ENCODE measurements at regions not wholly inside any gene's neighbourhood (a gene's known extent, or its start where the extent isn't known, plus 50 kb on each side); places are given as distances from the start of the nearest gene placed in this dataset.

GRCh38 chr1:218670875-218671274 is 325.7 kb downstream of the TGFB2 start:
- ChIA-PET POLR2A (no interaction called here), CTCF (interaction anchor here (0.7 kb wide), 1 partner anchor 16 kb away, joined by 3 read pairs; no protein-coding TSS in a partner anchor)
- no peak for DNase-seq (ENCODE audit: extremely low spot score)
- TF ChIP-seq, protein P1, sequence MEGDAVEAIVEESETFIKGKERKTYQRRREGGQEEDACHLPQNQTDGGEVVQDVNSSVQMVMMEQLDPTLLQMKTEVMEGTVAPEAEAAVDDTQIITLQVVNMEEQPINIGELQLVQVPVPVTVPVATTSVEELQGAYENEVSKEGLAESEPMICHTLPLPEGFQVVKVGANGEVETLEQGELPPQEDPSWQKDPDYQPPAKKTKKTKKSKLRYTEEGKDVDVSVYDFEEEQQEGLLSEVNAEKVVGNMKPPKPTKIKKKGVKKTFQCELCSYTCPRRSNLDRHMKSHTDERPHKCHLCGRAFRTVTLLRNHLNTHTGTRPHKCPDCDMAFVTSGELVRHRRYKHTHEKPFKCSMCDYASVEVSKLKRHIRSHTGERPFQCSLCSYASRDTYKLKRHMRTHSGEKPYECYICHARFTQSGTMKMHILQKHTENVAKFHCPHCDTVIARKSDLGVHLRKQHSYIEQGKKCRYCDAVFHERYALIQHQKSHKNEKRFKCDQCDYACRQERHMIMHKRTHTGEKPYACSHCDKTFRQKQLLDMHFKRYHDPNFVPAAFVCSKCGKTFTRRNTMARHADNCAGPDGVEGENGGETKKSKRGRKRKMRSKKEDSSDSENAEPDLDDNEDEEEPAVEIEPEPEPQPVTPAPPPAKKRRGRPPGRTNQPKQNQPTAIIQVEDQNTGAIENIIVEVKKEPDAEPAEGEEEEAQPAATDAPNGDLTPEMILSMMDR (IDR thresholded peaks at IDR 0.05; ENCODE audit: control extremely low read depth, extremely low read depth, low read depth, missing control alignments) = no peak

- no peak for DNase-seq (ENCODE audit: extremely low spot score)
- TF ChIP-seq, protein P1 (IDR thresholded peaks at IDR 0.05; ENCODE audit: control extremely low read depth, extremely low read depth, low read depth, missing control alignments) = no peak
- POLR2A ChIA-PET = no interaction called here
- CTCF ChIA-PET = no interaction called here
These were observed 326.4 kb downstream of the TGFB2 start for GRCh38 chr1:218671573-218671972.

- CTCF ChIA-PET = no interaction called here
- TF ChIP-seq, protein P1 (IDR thresholded peaks at IDR 0.05; ENCODE audit: control extremely low read depth, extremely low read depth, low read depth, missing control alignments) = no peak
- POLR2A ChIA-PET = no interaction called here
- DNase-seq (ENCODE audit: extremely low spot score) = no peak
These were observed 328.0 kb downstream of the TGFB2 start for GRCh38 chr1:218673170-218673569.

GRCh38 chr1:218674280-218674773 is 329.2 kb downstream of the TGFB2 start:
- ChIA-PET POLR2A (no interaction called here), CTCF (no interaction called here)
- TF ChIP-seq, protein P1 (IDR thresholded peaks at IDR 0.05; ENCODE audit: control extremely low read depth, extremely low read depth, low read depth, missing control alignments) = no peak
- DNase-seq (ENCODE audit: extremely low spot score) = no peak

DNA sequence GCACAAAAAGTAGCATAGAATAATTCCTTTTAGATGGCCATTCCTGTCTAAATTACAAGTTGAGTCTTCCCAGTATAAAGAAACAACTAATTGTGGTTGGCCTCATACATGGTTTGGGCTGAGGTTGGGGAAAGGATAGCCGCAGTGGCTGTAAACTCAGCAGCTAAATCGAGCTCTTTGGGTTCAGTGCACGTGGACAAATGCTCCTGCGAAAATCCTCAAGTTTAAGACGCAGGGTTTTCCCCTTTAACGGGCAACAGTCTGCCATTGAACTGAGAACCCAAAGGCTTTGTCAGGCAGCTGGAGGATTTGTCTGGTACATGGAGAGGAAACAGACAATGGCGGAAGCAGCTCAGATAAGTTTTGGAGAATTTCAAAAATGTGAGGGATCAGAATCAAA is 331.9 kb downstream of the TGFB2 start:
- no peak for DNase-seq (ENCODE audit: extremely low spot score)
- POLR2A ChIA-PET = no interaction called here
- TF ChIP-seq, protein P1 (IDR thresholded peaks at IDR 0.05; ENCODE audit: control extremely low read depth, extremely low read depth, low read depth, missing control alignments) = no peak
- CTCF ChIA-PET = interaction anchor here (0.9 kb wide), 1 partner anchor 16 kb away, joined by 3 read pairs; no protein-coding TSS in a partner anchor

GRCh38 chr1:218679391-218679790 is 334.3 kb downstream of the TGFB2 start:
- DNase-seq (ENCODE audit: extremely low spot score) = no peak
- CTCF ChIA-PET = interaction anchor here (1.4 kb wide), 1 partner anchor 21 kb away, joined by 3 read pairs; no protein-coding TSS in a partner anchor
- POLR2A ChIA-PET = no interaction called here
- TF ChIP-seq, protein P1 (IDR thresholded peaks at IDR 0.05; ENCODE audit: control extremely low read depth, extremely low read depth, low read depth, missing control alignments) = no peak

Data from GM10248 (cell line).